KMS-11 (cell line): ENCODE measurements at regions not wholly inside any gene's neighbourhood (a gene's known extent, or its start where the extent isn't known, plus 50 kb on each side); places are given as distances from the start of the nearest gene placed in this dataset.
"Not testable (repeated sequence)": the region's sequence is repeated elsewhere in the genome, so short reads cannot be mapped to it uniquely, and the experiment has no call there.

Experiments used
- H2AFZ ChIP-seq: fragments of 200-600 bp; sonication (generic); 2 replicates; pipeline ENCODE4 v1.6.1; 2016; ENCODE audit warnings: antibody characterized with exemption, mixed run types, low read depth
- H3K27ac ChIP-seq: fragments of 200-600 bp; sonication (generic); 2 replicates; pipeline ENCODE4 v1.6.1; 2016; ENCODE audit warnings: mild to moderate bottlenecking, mixed run types
- H3K27me3 ChIP-seq: fragments of 200-600 bp; sonication (generic); 2 replicates; pipeline ENCODE4 v1.6.1; 2017; ENCODE audit warnings: mild to moderate bottlenecking, low read depth, mixed run types, moderate library complexity; ENCODE audit not compliant: insufficient read depth
- H3K36me3 ChIP-seq: fragments of 200-600 bp; sonication (generic); 2 replicates; pipeline ENCODE4 v1.6.1; 2017; ENCODE audit warnings: mild to moderate bottlenecking, mixed run types; ENCODE audit not compliant: insufficient read depth
- H3K4me1 ChIP-seq: fragments of 200-600 bp; sonication (generic); 2 replicates; pipeline ENCODE4 v1.6.1; 2016; ENCODE audit warnings: mild to moderate bottlenecking, low read depth, mixed run types; ENCODE audit not compliant: poor library complexity, severe bottlenecking
- H3K4me2 ChIP-seq: fragments of 200-600 bp; sonication (generic); 2 replicates; pipeline ENCODE4 v1.7.0; 2016; ENCODE audit warnings: mild to moderate bottlenecking, mixed run types
- H3K4me3 ChIP-seq: fragments of 200-600 bp; sonication (generic); IDR thresholded peaks from 2 replicates; pipeline ENCODE4 v1.6.1; 2017; ENCODE audit warnings: low read depth, low read length, mixed read lengths; ENCODE audit not compliant: insufficient read depth
- H3K79me2 ChIP-seq: fragments of 200-600 bp; sonication (generic); 2 replicates; pipeline ENCODE4 v1.6.1; 2016; ENCODE audit warnings: low read depth, mixed run types; ENCODE audit not compliant: insufficient read depth
- H3K9ac ChIP-seq: fragments of 200-600 bp; sonication (generic); 2 replicates; pipeline ENCODE4 v1.6.1; 2016; ENCODE audit warnings: mild to moderate bottlenecking, mixed run types
- H4K20me1 ChIP-seq: fragments of 200-600 bp; sonication (generic); 2 replicates; pipeline ENCODE4 v1.6.1; 2016; ENCODE audit warnings: mild to moderate bottlenecking, mixed run types; ENCODE audit not compliant: insufficient read depth
- CTCF ChIP-seq: fragments of 200-600 bp; sonication (generic); conservative IDR thresholded peaks from 2 replicates; pipeline ENCODE4 v1.6.1; 2017; ENCODE audit warnings: low read depth, mild to moderate bottlenecking, antibody characterized with exemption, low read length, moderate library complexity, mixed read lengths

GRCh38 chrX:111035256-111035655 lies 60.7 kb upstream of the PAK3 start:
- Histone ChIP-seq H2AFZ (no peak overlapping the region), H3K4me2 (no peak overlapping the region), H3K27me3 (no peaks in the 10 kb centered on the region), H3K79me2 (no peaks in the 10 kb centered on the region), H3K4me1 (no peaks in the 10 kb centered on the region), H3K27ac (no peak overlapping the region), H3K4me3 (no peak overlapping the region), H4K20me1 (no peaks in the 10 kb centered on the region), H3K36me3 (no peaks in the 10 kb centered on the region), H3K9ac (no peak overlapping the region)
- no peak for TF ChIP-seq CTCF

- H3K4me3 ChIP-seq, H3K9ac ChIP-seq, H3K27ac ChIP-seq, H3K4me1 ChIP-seq, H3K79me2 ChIP-seq, H2AFZ ChIP-seq, H4K20me1 ChIP-seq, H3K27me3 ChIP-seq, H3K4me2 ChIP-seq, H3K36me3 ChIP-seq: not testable (repeated sequence)
Measured at GRCh38 chrX:111022998-111023397, 73.0 kb upstream of the PAK3 start.

- H3K27me3 ChIP-seq, result no peaks in the 10 kb centered on the region
- no peaks in the 10 kb centered on the region for H4K20me1 ChIP-seq
- TF ChIP-seq CTCF, result no peak
- no peaks in the 10 kb centered on the region for H3K79me2 ChIP-seq
- no peak overlapping the region for H3K9ac ChIP-seq
- no peak overlapping the region for H3K27ac ChIP-seq
- H3K4me1 ChIP-seq, result no peaks in the 10 kb centered on the region
- H3K36me3 ChIP-seq, result no peaks in the 10 kb centered on the region
- H3K4me3 ChIP-seq, result no peak overlapping the region
- H3K4me2 ChIP-seq, result no peak overlapping the region
- no peak overlapping the region for H2AFZ ChIP-seq
Measured at GRCh38 chrX:111020283-111020682, 75.7 kb upstream of the PAK3 start.

- no peak overlapping the region for H3K27ac ChIP-seq
- H3K4me2 ChIP-seq, result no peak overlapping the region
- no peak overlapping the region for H2AFZ ChIP-seq
- no peaks in the 10 kb centered on the region for H3K4me1 ChIP-seq
- no peak for TF ChIP-seq CTCF
- no peak overlapping the region for H3K9ac ChIP-seq
- H3K79me2 ChIP-seq, result no peaks in the 10 kb centered on the region
- H3K4me3 ChIP-seq, result no peak overlapping the region
- H3K36me3 ChIP-seq, result no peaks in the 10 kb centered on the region
- H3K27me3 ChIP-seq, result no peaks in the 10 kb centered on the region
- H4K20me1 ChIP-seq, result no peaks in the 10 kb centered on the region
Measured at GRCh38 chrX:111013778-111014455, 82.1 kb upstream of the PAK3 start.

GRCh38 chrX:111010111-111010510 lies 85.9 kb upstream of the PAK3 start:
- no peak overlapping the region for H3K9ac ChIP-seq
- H3K79me2 ChIP-seq, result no peaks in the 10 kb centered on the region
- H3K36me3 ChIP-seq, result no peaks in the 10 kb centered on the region
- no peaks in the 10 kb centered on the region for H3K4me1 ChIP-seq
- H3K4me3 ChIP-seq, result no peak overlapping the region
- H3K4me2 ChIP-seq, result no peak overlapping the region
- no peak for TF ChIP-seq CTCF
- no peak overlapping the region for H3K27ac ChIP-seq
- no peaks in the 10 kb centered on the region for H3K27me3 ChIP-seq
- H4K20me1 ChIP-seq, result no peaks in the 10 kb centered on the region
- no peak overlapping the region for H2AFZ ChIP-seq
